ENCODE measurements at regions not wholly inside any gene's neighbourhood (a gene's known extent, or its start where the extent isn't known, plus 50 kb on each side); places are given as distances from the start of the nearest gene placed in this dataset.
"Not testable (repeated sequence)": the region's sequence is repeated elsewhere in the genome, so short reads cannot be mapped to it uniquely, and the experiment has no call there.

DNA sequence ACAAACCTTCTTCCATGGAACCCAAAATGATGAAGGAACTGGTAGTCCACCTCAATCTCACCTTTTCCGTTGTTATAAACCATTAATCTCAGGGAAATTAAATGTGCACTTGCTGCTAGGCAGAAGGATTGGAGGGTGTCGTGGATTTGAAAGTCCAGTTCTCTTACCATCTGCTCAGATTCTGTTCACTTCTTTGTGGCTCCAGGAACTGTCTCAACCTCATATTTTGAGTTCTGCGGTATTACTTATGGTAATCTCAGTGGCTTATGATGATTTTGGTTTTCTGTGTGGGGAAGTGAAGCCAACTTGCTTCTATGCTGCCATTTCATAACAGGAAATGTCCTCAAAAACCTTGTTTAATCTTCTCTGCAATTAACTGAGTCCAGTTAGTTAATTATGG lies 136.4 kb downstream of the CDC14C start:
- H3K27me3 ChIP-seq (ENCODE audit: control insufficient read depth, insufficient read depth, low read length) = no peaks in the 10 kb centered on the region
- H3K36me3 ChIP-seq (ENCODE audit: control insufficient read depth, low read depth, low read length) = no peaks in the 10 kb centered on the region
- H3K4me3 ChIP-seq (ENCODE audit: low read length) = no peak overlapping the region
- no peaks in the 10 kb centered on the region for H3K4me1 ChIP-seq (ENCODE audit: control insufficient read depth, low read depth, low read length)
- no peak overlapping the region for H3K27ac ChIP-seq (ENCODE audit: low read length)
- no peaks in the 10 kb centered on the region for H3K9me3 ChIP-seq (ENCODE audit: control insufficient read depth, low read depth, low read length)
- H3K9ac ChIP-seq (ENCODE audit: low read length) = no peak overlapping the region

DNA sequence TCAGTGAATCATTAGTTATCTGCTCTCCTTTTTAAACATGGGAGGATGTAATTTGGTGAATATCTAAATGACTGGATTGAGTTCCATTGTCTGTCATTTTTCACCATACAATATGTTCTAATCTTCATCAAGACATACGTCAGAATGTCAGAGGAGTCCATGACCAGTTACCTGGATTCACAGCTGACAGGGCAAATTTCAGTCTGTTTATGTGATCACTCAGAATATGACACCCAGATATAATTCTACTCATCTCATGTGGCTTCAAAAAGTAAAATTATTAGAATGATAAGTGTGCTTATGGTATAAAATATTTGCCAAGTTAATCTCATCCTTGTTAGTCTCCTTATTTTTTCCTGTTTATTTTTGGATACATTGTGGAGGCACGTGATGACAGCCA lies 150.2 kb downstream of the CDC14C start:
- no peak overlapping the region for H3K9ac ChIP-seq (ENCODE audit: low read length)
- no peak overlapping the region for H3K4me3 ChIP-seq (ENCODE audit: low read length)
- H3K36me3 ChIP-seq (ENCODE audit: control insufficient read depth, low read depth, low read length) = no peaks in the 10 kb centered on the region
- H3K4me1 ChIP-seq (ENCODE audit: control insufficient read depth, low read depth, low read length) = no peaks in the 10 kb centered on the region
- H3K27ac ChIP-seq (ENCODE audit: low read length) = no peak overlapping the region
- no peaks in the 10 kb centered on the region for H3K9me3 ChIP-seq (ENCODE audit: control insufficient read depth, low read depth, low read length)
- H3K27me3 ChIP-seq (ENCODE audit: control insufficient read depth, insufficient read depth, low read length) = no peaks in the 10 kb centered on the region

DNA sequence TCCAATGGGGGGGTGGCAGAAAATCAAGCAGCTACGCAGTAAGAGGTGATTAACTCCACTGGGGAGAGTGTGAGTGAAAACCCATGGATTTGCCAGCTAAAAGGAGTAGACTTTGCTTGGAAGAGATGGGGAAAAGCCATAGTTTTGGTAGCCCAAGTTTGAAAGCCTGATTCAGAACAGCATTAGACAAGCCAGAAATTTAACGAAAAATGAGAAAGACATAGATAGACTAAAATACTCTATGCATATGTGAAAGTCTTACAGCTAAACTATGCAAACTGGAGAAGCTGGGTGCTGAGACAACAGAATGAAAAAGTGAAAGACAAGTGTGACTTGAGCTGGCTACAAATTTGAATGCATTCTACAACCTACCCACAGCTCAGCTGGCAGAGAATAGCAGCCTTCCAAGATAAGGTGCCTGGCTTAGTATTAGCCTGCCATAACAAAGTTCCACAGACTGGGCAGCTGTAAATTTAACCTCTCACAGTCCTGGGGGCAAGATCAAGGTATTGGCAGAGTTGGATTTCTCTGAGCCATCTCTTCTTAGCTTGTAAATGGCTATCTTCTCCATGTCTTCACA lies 156.6 kb downstream of the CDC14C start:
- no peak overlapping the region for H3K27ac ChIP-seq (ENCODE audit: low read length)
- no peak overlapping the region for H3K9ac ChIP-seq (ENCODE audit: low read length)
- no peaks in the 10 kb centered on the region for H3K36me3 ChIP-seq (ENCODE audit: control insufficient read depth, low read depth, low read length)
- H3K4me3 ChIP-seq (ENCODE audit: low read length) = no peak overlapping the region
- H3K27me3 ChIP-seq (ENCODE audit: control insufficient read depth, insufficient read depth, low read length) = no peaks in the 10 kb centered on the region
- no peaks in the 10 kb centered on the region for H3K4me1 ChIP-seq (ENCODE audit: control insufficient read depth, low read depth, low read length)
- H3K9me3 ChIP-seq (ENCODE audit: control insufficient read depth, low read depth, low read length) = no peaks in the 10 kb centered on the region

DNA sequence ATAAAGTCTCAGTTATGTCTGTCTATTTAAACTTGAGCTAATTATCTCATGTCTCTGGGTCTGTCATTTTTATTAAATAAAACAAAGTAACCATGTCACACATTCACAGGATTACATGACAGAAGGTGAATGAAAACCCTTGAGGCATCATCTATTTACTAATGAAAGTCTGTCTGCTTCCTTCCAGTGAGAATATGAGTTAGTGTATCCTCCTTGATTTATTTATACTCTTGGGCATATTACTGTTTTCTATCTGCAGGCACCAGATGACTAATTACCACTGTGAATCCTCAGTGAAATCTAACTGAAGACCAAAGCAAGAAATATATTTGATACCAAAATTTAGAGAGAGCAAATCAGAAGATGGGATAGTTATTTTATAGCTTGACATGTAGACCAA lies 163.7 kb downstream of the CDC14C start:
- H3K9me3 ChIP-seq (ENCODE audit: control insufficient read depth, low read depth, low read length) = no peaks in the 10 kb centered on the region
- H3K27me3 ChIP-seq (ENCODE audit: control insufficient read depth, insufficient read depth, low read length) = no peaks in the 10 kb centered on the region
- H3K4me1 ChIP-seq (ENCODE audit: control insufficient read depth, low read depth, low read length) = peaks cover 23% of the 10 kb centered on the region
- H3K36me3 ChIP-seq (ENCODE audit: control insufficient read depth, low read depth, low read length) = no peaks in the 10 kb centered on the region
- no peak overlapping the region for H3K27ac ChIP-seq (ENCODE audit: low read length)
- no peak overlapping the region for H3K9ac ChIP-seq (ENCODE audit: low read length)
- H3K4me3 ChIP-seq (ENCODE audit: low read length) = no peak overlapping the region

DNA sequence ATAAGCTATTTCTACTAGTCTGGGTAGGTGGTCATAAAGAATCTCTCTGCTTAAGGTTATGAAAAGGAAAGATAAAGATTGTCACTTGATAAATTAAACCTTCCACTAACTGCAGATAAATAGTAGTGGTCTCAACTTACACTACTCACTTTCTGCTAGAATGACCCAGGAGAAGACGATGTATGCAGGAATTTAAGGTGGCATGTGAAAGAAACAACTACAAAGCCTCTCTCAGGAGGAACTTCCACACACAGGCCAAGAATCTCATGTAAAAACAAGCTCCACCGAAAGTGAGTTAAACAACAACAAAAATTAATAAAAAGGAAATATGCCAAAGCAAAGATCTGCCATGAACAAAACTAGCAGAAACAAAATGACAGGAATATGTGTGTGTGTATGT lies 165.4 kb downstream of the CDC14C start:
- Histone ChIP-seq H3K4me1 (ENCODE audit: control insufficient read depth, low read depth, low read length) (peaks cover 23% of the 10 kb centered on the region), H3K9me3 (ENCODE audit: control insufficient read depth, low read depth, low read length) (no peaks in the 10 kb centered on the region), H3K27ac (ENCODE audit: low read length) (no peak overlapping the region), H3K9ac (ENCODE audit: low read length) (no peak overlapping the region), H3K4me3 (ENCODE audit: low read length) (no peak overlapping the region), H3K36me3 (ENCODE audit: control insufficient read depth, low read depth, low read length) (no peaks in the 10 kb centered on the region), H3K27me3 (ENCODE audit: control insufficient read depth, insufficient read depth, low read length) (no peaks in the 10 kb centered on the region)

DNA sequence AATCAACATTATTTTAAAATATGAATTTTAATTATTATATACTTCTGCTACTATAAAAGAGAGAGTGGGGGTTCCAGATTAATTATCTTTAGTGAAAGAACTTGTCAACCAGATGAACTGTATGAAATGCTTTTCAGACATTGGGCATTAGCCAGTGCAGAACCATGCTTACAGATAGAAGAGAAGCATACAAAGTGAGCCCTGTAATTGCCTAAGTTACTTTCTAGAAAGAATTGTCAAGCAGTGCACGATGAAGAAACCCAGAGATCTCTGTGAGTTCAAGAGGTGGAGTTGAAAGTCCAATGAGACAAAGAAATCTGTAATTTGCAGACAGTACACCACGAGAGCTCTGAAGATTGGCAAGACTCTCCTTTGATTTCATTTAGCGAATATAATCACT lies 166.7 kb downstream of the CDC14C start:
- H3K4me1 ChIP-seq (ENCODE audit: control insufficient read depth, low read depth, low read length) = peaks cover 31% of the 10 kb centered on the region
- H3K36me3 ChIP-seq (ENCODE audit: control insufficient read depth, low read depth, low read length) = no peaks in the 10 kb centered on the region
- H3K27ac ChIP-seq (ENCODE audit: low read length) = no peak overlapping the region
- no peaks in the 10 kb centered on the region for H3K27me3 ChIP-seq (ENCODE audit: control insufficient read depth, insufficient read depth, low read length)
- H3K9ac ChIP-seq (ENCODE audit: low read length) = no peak overlapping the region
- H3K9me3 ChIP-seq (ENCODE audit: control insufficient read depth, low read depth, low read length) = no peaks in the 10 kb centered on the region
- H3K4me3 ChIP-seq (ENCODE audit: low read length) = no peak overlapping the region

DNA sequence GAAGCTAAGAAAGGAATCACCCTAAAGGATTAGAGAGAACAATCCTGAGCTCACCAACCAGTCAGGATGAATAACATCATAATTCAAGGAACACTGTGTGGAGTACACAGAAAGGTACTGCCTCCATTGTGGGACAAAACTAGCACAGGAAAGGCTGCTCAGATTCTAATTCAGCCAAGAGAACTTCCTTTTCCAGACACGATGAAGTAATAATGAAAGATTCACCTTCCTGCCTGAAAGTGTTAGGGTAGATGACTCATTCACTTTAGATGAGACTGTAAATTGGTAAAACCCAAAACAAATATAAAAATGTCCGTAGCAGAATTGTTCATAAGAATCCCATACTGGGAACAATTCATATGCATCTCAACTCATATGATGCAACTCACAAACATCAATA lies 167.2 kb downstream of the CDC14C start:
- Histone ChIP-seq H3K4me1 (ENCODE audit: control insufficient read depth, low read depth, low read length) (peaks cover 31% of the 10 kb centered on the region), H3K27ac (ENCODE audit: low read length) (no peak overlapping the region), H3K9ac (ENCODE audit: low read length) (no peak overlapping the region), H3K9me3 (ENCODE audit: control insufficient read depth, low read depth, low read length) (no peaks in the 10 kb centered on the region), H3K27me3 (ENCODE audit: control insufficient read depth, insufficient read depth, low read length) (no peaks in the 10 kb centered on the region), H3K4me3 (ENCODE audit: low read length) (no peak overlapping the region), H3K36me3 (ENCODE audit: control insufficient read depth, low read depth, low read length) (no peaks in the 10 kb centered on the region)

DNA sequence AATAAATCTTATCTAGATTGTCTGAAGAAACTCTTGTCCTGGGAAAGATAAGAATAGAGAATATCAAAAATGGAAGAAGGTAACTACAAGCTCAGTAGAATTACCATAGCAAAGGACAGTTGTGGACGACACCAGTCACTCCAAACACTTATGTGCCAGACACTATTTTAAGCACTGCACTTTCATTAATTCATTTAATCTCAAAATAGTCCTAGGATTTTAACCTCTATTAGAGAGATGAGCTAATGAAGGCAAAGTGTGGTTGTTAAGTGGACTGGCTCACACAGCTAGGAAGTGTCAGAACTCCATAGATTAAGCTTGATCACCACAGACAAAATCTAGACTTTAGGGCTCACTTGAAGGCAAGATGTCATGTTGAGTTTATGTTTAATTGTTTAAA lies 168.9 kb downstream of the CDC14C start:
- Histone ChIP-seq H3K27me3 (ENCODE audit: control insufficient read depth, insufficient read depth, low read length) (no peaks in the 10 kb centered on the region), H3K9me3 (ENCODE audit: control insufficient read depth, low read depth, low read length) (no peaks in the 10 kb centered on the region), H3K4me1 (ENCODE audit: control insufficient read depth, low read depth, low read length) (peaks cover 24% of the 10 kb centered on the region), H3K4me3 (ENCODE audit: low read length) (no peak overlapping the region), H3K9ac (ENCODE audit: low read length) (no peak overlapping the region), H3K36me3 (ENCODE audit: control insufficient read depth, low read depth, low read length) (no peaks in the 10 kb centered on the region), H3K27ac (ENCODE audit: low read length) (no peak overlapping the region)

DNA sequence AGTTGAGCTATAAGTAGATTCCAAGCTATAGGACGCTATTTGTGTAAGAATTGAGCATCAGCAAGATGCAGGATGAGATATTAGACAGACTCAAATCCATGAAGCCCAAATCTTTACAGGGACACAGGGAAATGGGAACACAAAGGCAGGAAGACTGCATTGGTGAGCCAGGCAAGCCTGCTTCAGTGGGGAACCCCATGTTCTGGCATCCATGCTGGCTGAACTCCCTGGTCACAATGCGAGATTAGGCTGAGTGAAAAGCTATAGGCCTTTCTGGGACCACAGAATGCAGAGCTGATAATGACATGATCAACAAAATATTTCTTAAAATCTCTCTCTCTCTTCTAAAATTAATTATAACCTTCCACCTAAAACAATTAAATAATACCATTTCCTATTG lies 170.5 kb downstream of the CDC14C start:
- no peaks in the 10 kb centered on the region for H3K36me3 ChIP-seq (ENCODE audit: control insufficient read depth, low read depth, low read length)
- no peak overlapping the region for H3K27ac ChIP-seq (ENCODE audit: low read length)
- H3K9ac ChIP-seq (ENCODE audit: low read length) = no peak overlapping the region
- H3K9me3 ChIP-seq (ENCODE audit: control insufficient read depth, low read depth, low read length) = no peaks in the 10 kb centered on the region
- no peak overlapping the region for H3K4me3 ChIP-seq (ENCODE audit: low read length)
- peaks cover 18% of the 10 kb centered on the region for H3K4me1 ChIP-seq (ENCODE audit: control insufficient read depth, low read depth, low read length)
- no peaks in the 10 kb centered on the region for H3K27me3 ChIP-seq (ENCODE audit: control insufficient read depth, insufficient read depth, low read length)

DNA sequence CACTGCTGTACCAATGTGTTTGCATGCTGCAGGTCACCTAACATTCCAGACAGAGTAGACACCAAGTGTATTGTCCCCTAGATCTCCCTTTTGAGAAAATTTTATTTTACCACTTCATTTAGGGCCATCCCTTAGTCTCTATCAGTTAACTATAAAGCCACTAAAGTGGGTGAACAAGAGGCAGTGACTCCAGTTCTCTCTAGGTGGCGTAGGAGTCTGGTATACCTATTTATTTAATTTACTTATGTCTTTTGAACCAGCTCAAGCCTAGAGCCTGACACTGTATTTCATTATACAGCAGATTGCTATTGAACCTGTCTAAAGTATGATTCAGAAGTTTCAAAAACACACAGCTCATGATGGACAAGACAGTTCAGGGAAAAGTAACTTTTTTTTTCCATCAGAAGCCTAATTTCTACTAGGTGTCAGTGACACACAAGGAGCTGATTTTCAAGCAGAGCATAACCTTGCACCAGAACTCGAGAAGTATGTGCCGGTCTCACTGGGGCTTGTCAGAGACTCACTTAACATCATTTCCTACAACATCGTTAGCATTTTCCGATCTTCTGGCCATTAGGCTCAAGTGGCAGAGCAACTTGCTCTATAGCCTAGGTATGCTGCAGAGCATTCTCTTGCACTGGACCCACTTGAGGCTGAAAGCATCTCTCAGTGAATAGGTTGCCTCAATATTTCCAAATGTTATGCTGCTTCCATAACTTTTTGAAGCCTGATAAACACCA lies 175.4 kb downstream of the CDC14C start:
- Histone ChIP-seq H3K9me3 (ENCODE audit: control insufficient read depth, low read depth, low read length) (no peaks in the 10 kb centered on the region), H3K27ac (ENCODE audit: low read length) (peak overlapping the region; percentile 64), H3K9ac (ENCODE audit: low read length) (peak overlapping the region; percentile 4)

DNA sequence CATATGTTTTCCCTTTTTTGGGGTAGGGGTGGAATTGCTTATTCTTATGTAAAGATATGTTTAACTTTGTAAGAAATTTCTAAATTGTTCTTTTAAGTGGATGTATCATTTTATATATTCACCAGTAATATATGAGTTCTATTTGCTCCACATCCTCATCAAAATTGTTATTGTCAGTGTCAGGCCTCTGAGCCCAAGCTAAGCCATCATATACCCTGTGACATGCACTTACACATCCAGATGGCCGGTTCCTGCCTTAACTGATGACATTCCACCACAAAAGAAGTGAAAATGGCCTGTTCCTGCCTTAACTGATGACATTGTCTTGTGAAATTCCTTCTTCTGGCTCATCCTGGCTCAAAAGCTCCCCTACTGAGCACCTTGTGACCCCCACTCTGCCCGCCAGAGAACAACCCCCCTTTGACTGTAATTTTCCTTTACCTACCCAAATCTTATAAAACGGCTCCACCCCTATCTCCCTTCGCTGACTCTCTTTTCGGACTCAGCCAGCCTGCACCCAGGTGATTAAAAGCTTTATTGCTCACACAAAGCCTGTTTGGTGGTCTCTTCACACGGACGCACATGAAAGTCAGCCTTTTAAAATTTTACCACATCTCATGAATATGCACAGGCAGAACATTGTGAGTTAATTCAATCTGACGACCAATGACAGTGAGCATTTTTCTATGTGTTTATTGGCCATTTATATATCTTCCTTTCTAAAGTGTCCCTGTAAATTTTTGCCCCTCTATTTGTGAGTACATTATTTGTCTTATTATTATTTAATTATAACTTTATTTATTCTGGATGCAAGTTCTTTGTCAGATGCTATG lies 176.8 kb downstream of the CDC14C start:
- Histone ChIP-seq H3K27ac (ENCODE audit: low read length) (peak overlapping the region; percentile 64), H3K9ac (ENCODE audit: low read length) (peak overlapping the region; percentile 35), H3K4me3 (ENCODE audit: low read length) (peak overlapping the region; percentile 23), H3K4me1 (ENCODE audit: control insufficient read depth, low read depth, low read length) (peaks cover 39% of the 10 kb centered on the region)
- not testable (repeated sequence) for H3K9me3 ChIP-seq (ENCODE audit: control insufficient read depth, low read depth, low read length); H3K36me3 ChIP-seq (ENCODE audit: control insufficient read depth, low read depth, low read length); H3K27me3 ChIP-seq (ENCODE audit: control insufficient read depth, insufficient read depth, low read length)

More for the DNA sequence above, 175.4 kb downstream of the CDC14C start:
- H3K4me1 ChIP-seq (ENCODE audit: control insufficient read depth, low read depth, low read length) = peaks cover 48% of the 10 kb centered on the region
- H3K4me3 ChIP-seq (ENCODE audit: low read length) = no peak overlapping the region
- no peaks in the 10 kb centered on the region for H3K27me3 ChIP-seq (ENCODE audit: control insufficient read depth, insufficient read depth, low read length)
- no peaks in the 10 kb centered on the region for H3K36me3 ChIP-seq (ENCODE audit: control insufficient read depth, low read depth, low read length)

Measured in iPS-18a (cell line).